Astrocyte of the spinal cord (primary cell): ENCODE measurements at regions not wholly inside any gene's neighbourhood (a gene's known extent, or its start where the extent isn't known, plus 50 kb on each side); places are given as distances from the start of the nearest gene placed in this dataset.

ENCODE experiments used
- DNase-seq: peaks from one replicate; pipeline ENCODE4 v3.0.0; 2011; ENCODE audit warnings: low read depth, low spot score
- H3K4me3 ChIP-seq: 2 replicates; pipeline ENCODE4 v1.5.1; 2011; ENCODE audit warnings: low read depth, mild to moderate bottlenecking, low read length, moderate library complexity
- CTCF ChIP-seq: IDR thresholded peaks from 2 replicates; pipeline ENCODE4 v1.5.1; 2012; ENCODE audit warnings: low read depth, mild to moderate bottlenecking, low read length, inconsistent platforms
- in situ Hi-C: cut with HindIII; loops from 2 replicates; pipeline ENCODE4 v1.10.0; 2017; ENCODE audit warnings: low sequenced_read_pairs

GRCh38 chr12:98370976-98371375, 144.4 kb upstream of the TMPO start:
- H3K4me3 ChIP-seq = no peak overlapping the region
- no peak for TF ChIP-seq CTCF
- no peak for DNase-seq
- in situ Hi-C loops = no loop called here

GRCh38 chr12:98371419-98371818, 144.0 kb upstream of the TMPO start:
- in situ Hi-C loops = no loop called here
- no peak overlapping the region for H3K4me3 ChIP-seq
- DNase-seq = peak; percentile 14
- no peak for TF ChIP-seq CTCF

- in situ Hi-C loops = no loop called here
- H3K4me3 ChIP-seq = no peak overlapping the region
- no peak for TF ChIP-seq CTCF
- peak; percentile 5 for DNase-seq
Observed at GRCh38 chr12:98372340-98373024, 142.9 kb upstream of the TMPO start.

- peak; percentile 66 for TF ChIP-seq CTCF
- H3K4me3 ChIP-seq = no peak overlapping the region
- DNase-seq = peak; percentile 56
- in situ Hi-C loops = no loop called here
Observed at GRCh38 chr12:98373025-98373554, 142.3 kb upstream of the TMPO start.

- DNase-seq = peak; percentile 8
- peak; percentile 45 for TF ChIP-seq CTCF
- in situ Hi-C loops = no loop called here
- no peak overlapping the region for H3K4me3 ChIP-seq
Observed at GRCh38 chr12:98374007-98374406, 141.4 kb upstream of the TMPO start.

- in situ Hi-C loops = no loop called here
- TF ChIP-seq CTCF = no peak
- DNase-seq = no peak
- no peak overlapping the region for H3K4me3 ChIP-seq
Observed at GRCh38 chr12:98379106-98379505, 136.3 kb upstream of the TMPO start.

GRCh38 chr12:98385641-98386040, 129.7 kb upstream of the TMPO start:
- TF ChIP-seq CTCF = no peak
- in situ Hi-C loops = no loop called here
- no peak for DNase-seq
- H3K4me3 ChIP-seq = no peak overlapping the region
